CD4-positive, alpha-beta T cell (primary cell): ENCODE measurements at regions not wholly inside any gene's neighbourhood (a gene's known extent, or its start where the extent isn't known, plus 50 kb on each side); places are given as distances from the start of the nearest gene placed in this dataset.

ENCODE experiments used
- ATAC-seq: fragments of 200-7000 bp; cut with Tn5 transposase; one replicate; pipeline ENCODE4 v1.10.0; 2022; ENCODE audit warnings: mild to moderate bottlenecking; ENCODE audit not compliant: poor library complexity
- CTCF ChIA-PET: fragments of 350-600 bp; sonication (Branson Sonifier 250); formaldehyde crosslinking; loops from one replicate; lab custom pipeline; 2021; ENCODE audit warnings: antibody characterized with exemption, inconsistent platforms; lab: Charles Lee
- POLR2A ChIA-PET: fragments of 350-600 bp; sonication (Branson Sonifier 250); formaldehyde crosslinking; loops from one replicate; lab custom pipeline; 2021; ENCODE audit warnings: antibody characterized with exemption, inconsistent platforms; lab: Charles Lee
- DNase-seq, 14 experiments: peaks; one replicate each; pipeline ENCODE4 v3.0.0-alpha.2; 2013 to 2020; ENCODE audit warnings: mixed read lengths in 2 of 14
- H3K27ac ChIP-seq, 2 donors: one replicate each; pipeline versions ENCODE4 v1.5.1 to v1.7.0; 2013; ENCODE audit warnings: low read length in 2 of 2, low read depth in 1 of 2, mild to moderate bottlenecking in 1 of 2
- H3K27me3 ChIP-seq, 2 experiments: 1 replicate in 1 of 2; 2 replicates in 1 of 2; pipeline versions ENCODE4 v1.6.1 to v1.7.0; 2013; ENCODE audit warnings: low read length in 2 of 2, control low read depth in 1 of 2, mild to moderate bottlenecking in 1 of 2, moderate library complexity in 1 of 2; ENCODE audit not compliant: insufficient read depth in 2 of 2, control insufficient read depth in 1 of 2
- H3K36me3 ChIP-seq: one replicate; pipeline ENCODE4 v1.6.1; 2013; ENCODE audit warnings: low read length, control low read depth; ENCODE audit not compliant: insufficient read depth
- H3K4me1 ChIP-seq: one replicate; pipeline ENCODE4 v1.6.1; 2013; ENCODE audit warnings: low read length, control low read depth; ENCODE audit not compliant: insufficient read depth
- H3K4me3 ChIP-seq: one replicate; pipeline ENCODE4 v1.5.1; 2013; ENCODE audit warnings: mild to moderate bottlenecking, low read length, moderate library complexity
- H3K9me3 ChIP-seq, 2 experiments: 1 replicate in 1 of 2; 2 replicates in 1 of 2; pipeline versions ENCODE4 v1.6.1 to v1.7.0; 2013; ENCODE audit warnings: low read length in 2 of 2, mild to moderate bottlenecking in 2 of 2, control low read depth in 1 of 2, moderate library complexity in 1 of 2; ENCODE audit not compliant: control insufficient read depth in 1 of 2, insufficient read depth in 1 of 2
- H3K27ac Mint-ChIP-seq: one replicate; pipeline ENCODE4 v1.8.0; 2020; ENCODE audit warnings: mixed read lengths
- H3K27me3 Mint-ChIP-seq: one replicate; pipeline ENCODE4 v1.8.0; 2021; ENCODE audit warnings: mixed read lengths
- H3K36me3 Mint-ChIP-seq: one replicate; pipeline ENCODE4 v1.8.0; 2021; ENCODE audit warnings: low read depth, mixed read lengths
- H3K4me1 Mint-ChIP-seq: one replicate; pipeline ENCODE4 v1.8.0; 2021; ENCODE audit warnings: low read depth, mixed read lengths
- H3K4me3 Mint-ChIP-seq: one replicate; pipeline ENCODE4 v1.8.0; 2020; ENCODE audit warnings: mild to moderate bottlenecking, mixed read lengths
- H3K9me3 Mint-ChIP-seq: one replicate; pipeline ENCODE4 v1.8.0; 2020; ENCODE audit warnings: mixed read lengths
- CTCF ChIP-seq: fragments of 200-600 bp; IDR thresholded peaks from one replicate; pipeline ENCODE4 v1.8.0; 2022; ENCODE audit warnings: antibody characterized with exemption, mild to moderate bottlenecking
- intact Hi-C, 2 experiments: fragments of 100-400 bp; cut with DNase I in 1 of 2; cut with micrococcal nuclease in 1 of 2; formaldehyde crosslinking; loops; one replicate each; pipeline versions ENCODE4 v1.15.1 to v1.9.0; 2023 to 2025; cut with DNase I, micrococcal nuclease

- Mint-ChIP-seq H3K9me3 (peaks cover 2% of the 10 kb centered on the region), H3K27ac (no peak overlapping the region), H3K4me3 (no peak overlapping the region), H3K36me3 (no peaks in the 10 kb centered on the region), H3K4me1 (no peaks in the 10 kb centered on the region), H3K27me3 (peaks cover 43% of the 10 kb centered on the region)
- intact Hi-C loops: no loop called here
- CTCF ChIA-PET: no interaction called here
- no peak for TF ChIP-seq CTCF
- H3K9me3 ChIP-seq: no peaks in the 10 kb centered on the region
- peaks cover 0 to 12% of the 10 kb centered on the region in 2 experiments for H3K27me3 ChIP-seq
- H3K4me3 ChIP-seq: no peak overlapping the region
- ATAC-seq (no peak), DNase-seq (no peak)
- H3K27ac ChIP-seq: no peak overlapping the region
- POLR2A ChIA-PET: no interaction called here
- H3K4me1 ChIP-seq: no peaks in the 10 kb centered on the region
- H3K36me3 ChIP-seq: no peaks in the 10 kb centered on the region
Measured at GRCh38 chr11:13126430-13126829, 117.3 kb downstream of the RASSF10 start.

GRCh38 chr11:13127161-13127560 lies 118.0 kb downstream of the RASSF10 start:
- POLR2A ChIA-PET: no interaction called here
- Histone ChIP-seq H3K27ac (no peak overlapping the region), H3K27me3 (peaks cover 0 to 12% of the 10 kb centered on the region in 2 experiments), H3K9me3 (no peaks in the 10 kb centered on the region), H3K4me1 (no peaks in the 10 kb centered on the region), H3K4me3 (no peak overlapping the region), H3K36me3 (no peaks in the 10 kb centered on the region)
- ATAC-seq (no peak), DNase-seq (no peak)
- intact Hi-C loops: no loop called here
- H3K4me1 Mint-ChIP-seq: no peaks in the 10 kb centered on the region
- H3K27ac Mint-ChIP-seq: no peak overlapping the region
- no peaks in the 10 kb centered on the region for H3K36me3 Mint-ChIP-seq
- CTCF ChIA-PET: no interaction called here
- no peak overlapping the region for H3K4me3 Mint-ChIP-seq
- H3K9me3 Mint-ChIP-seq: peaks cover 2% of the 10 kb centered on the region
- H3K27me3 Mint-ChIP-seq: peaks cover 41% of the 10 kb centered on the region
- TF ChIP-seq CTCF: no peak

- Histone ChIP-seq H3K27ac (no peak overlapping the region), H3K36me3 (no peaks in the 10 kb centered on the region), H3K27me3 (peaks cover 0 to 12% of the 10 kb centered on the region in 2 experiments), H3K9me3 (no peaks in the 10 kb centered on the region), H3K4me1 (no peaks in the 10 kb centered on the region), H3K4me3 (no peak overlapping the region)
- CTCF ChIA-PET: no interaction called here
- Mint-ChIP-seq H3K9me3 (no peaks in the 10 kb centered on the region), H3K27me3 (peaks cover 30% of the 10 kb centered on the region), H3K27ac (no peak overlapping the region), H3K4me1 (no peaks in the 10 kb centered on the region), H3K36me3 (no peaks in the 10 kb centered on the region), H3K4me3 (no peak overlapping the region)
- ATAC-seq (no peak), DNase-seq (no peak)
- POLR2A ChIA-PET: no interaction called here
- intact Hi-C loops: no loop called here
- TF ChIP-seq CTCF: no peak
Measured at GRCh38 chr11:13128354-13128753, 119.2 kb downstream of the RASSF10 start.
